ENCODE measurements at regions not wholly inside any gene's neighbourhood (a gene's known extent, or its start where the extent isn't known, plus 50 kb on each side); places are given as distances from the start of the nearest gene placed in this dataset.

DNA sequence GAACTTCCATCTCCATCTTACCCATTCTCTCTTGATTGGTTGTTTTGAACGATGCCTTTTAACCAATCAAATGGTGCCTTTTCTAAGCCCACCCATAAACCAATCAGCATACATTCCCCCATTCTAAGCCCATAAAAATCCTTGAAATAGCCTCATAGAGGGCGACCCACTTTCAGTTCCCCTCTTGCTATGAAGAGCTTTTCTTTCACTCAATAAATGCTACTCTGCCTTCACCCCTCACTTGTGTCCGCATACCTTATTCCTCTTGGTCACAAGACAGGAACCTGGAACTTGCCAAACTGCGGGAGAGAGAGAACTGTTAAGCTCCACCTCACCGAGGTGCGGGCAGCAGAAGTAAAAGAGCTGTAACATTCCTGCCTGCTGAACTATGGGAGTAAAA lies 1602.0 kb upstream of the LRRTM3 start:
- no peak overlapping the region for H3K27ac ChIP-seq
- no peaks in the 10 kb centered on the region for H3K4me1 ChIP-seq
- no peaks in the 10 kb centered on the region for H3K9me3 ChIP-seq
- TF ChIP-seq, protein P1, sequence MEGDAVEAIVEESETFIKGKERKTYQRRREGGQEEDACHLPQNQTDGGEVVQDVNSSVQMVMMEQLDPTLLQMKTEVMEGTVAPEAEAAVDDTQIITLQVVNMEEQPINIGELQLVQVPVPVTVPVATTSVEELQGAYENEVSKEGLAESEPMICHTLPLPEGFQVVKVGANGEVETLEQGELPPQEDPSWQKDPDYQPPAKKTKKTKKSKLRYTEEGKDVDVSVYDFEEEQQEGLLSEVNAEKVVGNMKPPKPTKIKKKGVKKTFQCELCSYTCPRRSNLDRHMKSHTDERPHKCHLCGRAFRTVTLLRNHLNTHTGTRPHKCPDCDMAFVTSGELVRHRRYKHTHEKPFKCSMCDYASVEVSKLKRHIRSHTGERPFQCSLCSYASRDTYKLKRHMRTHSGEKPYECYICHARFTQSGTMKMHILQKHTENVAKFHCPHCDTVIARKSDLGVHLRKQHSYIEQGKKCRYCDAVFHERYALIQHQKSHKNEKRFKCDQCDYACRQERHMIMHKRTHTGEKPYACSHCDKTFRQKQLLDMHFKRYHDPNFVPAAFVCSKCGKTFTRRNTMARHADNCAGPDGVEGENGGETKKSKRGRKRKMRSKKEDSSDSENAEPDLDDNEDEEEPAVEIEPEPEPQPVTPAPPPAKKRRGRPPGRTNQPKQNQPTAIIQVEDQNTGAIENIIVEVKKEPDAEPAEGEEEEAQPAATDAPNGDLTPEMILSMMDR (IDR thresholded peaks at IDR 0.05) = no peak
- TF ChIP-seq POLR2A (IDR thresholded peaks at IDR 0.05) (no peak), POLR2AphosphoS5 (IDR thresholded peaks at IDR 0.05) (no peak), EP300 (IDR thresholded peaks at IDR 0.05) (no peak)
- H3K4me3 ChIP-seq = no peak overlapping the region
- no peaks in the 10 kb centered on the region for H3K36me3 ChIP-seq
- DNase-seq = no peak
- WGBS, 2 donors = 91 to 94% methylated on average over 6 of the region's 6 CpGs
- intact Hi-C loops (cut with DNase I) = no loop called here
- H3K27me3 ChIP-seq = no peaks in the 10 kb centered on the region

DNA sequence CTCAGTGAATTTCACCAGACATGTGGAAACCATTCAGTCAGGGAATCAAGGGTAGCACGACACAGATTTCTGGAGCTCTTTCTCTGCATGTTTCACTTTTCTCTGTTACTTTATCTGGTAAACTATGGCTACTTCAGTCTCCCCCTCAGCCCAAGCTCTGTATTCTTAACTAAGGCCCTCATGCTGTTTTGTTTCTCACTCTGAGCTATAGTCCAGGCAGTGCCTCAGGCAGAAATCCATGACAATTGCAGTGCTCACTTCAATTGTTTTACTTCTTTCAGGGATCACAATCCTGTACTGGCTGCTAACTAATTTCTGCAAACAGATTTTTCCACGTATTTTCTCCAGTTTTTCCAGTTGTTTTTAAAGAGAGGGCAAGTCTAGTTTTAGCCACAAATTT lies 1599.9 kb upstream of the LRRTM3 start:
- 66 to 78% methylated on average over 2 of the region's 2 CpGs for WGBS, 2 donors
- H3K4me1 ChIP-seq = no peaks in the 10 kb centered on the region
- H3K27me3 ChIP-seq = no peaks in the 10 kb centered on the region
- no peaks in the 10 kb centered on the region for H3K9me3 ChIP-seq
- TF ChIP-seq POLR2AphosphoS5 (IDR thresholded peaks at IDR 0.05) = no peak
- TF ChIP-seq, protein P1 (IDR thresholded peaks at IDR 0.05) = no peak
- TF ChIP-seq POLR2A (IDR thresholded peaks at IDR 0.05) = no peak
- no peak for TF ChIP-seq EP300 (IDR thresholded peaks at IDR 0.05)
- no peak for DNase-seq
- intact Hi-C loops (cut with DNase I) = no loop called here
- H3K4me3 ChIP-seq = no peak overlapping the region
- H3K36me3 ChIP-seq = no peaks in the 10 kb centered on the region
- no peak overlapping the region for H3K27ac ChIP-seq

DNA sequence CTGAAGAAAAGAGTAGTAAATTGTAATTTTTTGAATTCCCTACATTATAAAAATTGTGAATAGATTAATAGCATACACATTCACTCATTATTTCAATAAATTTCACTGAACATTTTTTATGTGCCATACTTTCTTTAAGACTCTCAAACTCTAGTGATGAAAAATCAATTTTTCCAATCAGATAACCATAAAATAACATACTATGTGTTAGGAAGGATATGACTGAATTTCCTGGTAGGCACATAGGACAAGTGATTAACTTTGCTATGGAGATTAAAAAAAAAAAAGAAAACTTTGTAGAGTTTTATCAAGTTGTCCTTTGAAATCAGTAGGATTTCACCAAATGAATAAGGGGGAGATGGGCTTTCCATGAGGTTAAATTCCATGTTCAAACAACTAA lies 1597.3 kb upstream of the LRRTM3 start:
- TF ChIP-seq, protein P1 (IDR thresholded peaks at IDR 0.05) = no peak
- TF ChIP-seq POLR2AphosphoS5 (IDR thresholded peaks at IDR 0.05) (no peak), POLR2A (IDR thresholded peaks at IDR 0.05) (no peak), EP300 (IDR thresholded peaks at IDR 0.05) (no peak)

DNA sequence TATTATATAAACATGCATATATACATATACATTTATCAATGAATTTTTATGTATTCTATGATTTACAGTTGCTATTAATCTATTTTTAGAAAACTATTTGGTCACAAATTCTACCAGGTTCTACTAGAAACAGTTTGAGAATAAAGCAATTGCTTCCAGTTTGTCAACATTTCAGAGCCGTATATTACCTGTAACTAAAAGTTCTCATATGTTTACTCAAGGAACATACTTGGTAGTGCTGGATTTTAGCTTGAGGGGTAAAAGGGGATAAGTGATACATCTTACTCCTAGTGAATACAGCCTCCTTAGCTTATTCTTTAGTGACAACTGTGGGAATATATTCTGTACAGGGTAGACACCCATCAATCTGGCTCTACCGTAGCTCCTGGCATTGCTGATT lies 1590.5 kb upstream of the LRRTM3 start:
- TF ChIP-seq POLR2A (IDR thresholded peaks at IDR 0.05) = no peak
- TF ChIP-seq, protein P1 (IDR thresholded peaks at IDR 0.05) = no peak
- TF ChIP-seq EP300 (IDR thresholded peaks at IDR 0.05) = no peak
- TF ChIP-seq POLR2AphosphoS5 (IDR thresholded peaks at IDR 0.05) = no peak
- intact Hi-C loops (cut with DNase I) = no loop called here

More for the DNA sequence above, 1597.3 kb upstream of the LRRTM3 start:
- Histone ChIP-seq H3K36me3 (no peaks in the 10 kb centered on the region), H3K4me1 (no peaks in the 10 kb centered on the region), H3K4me3 (no peak overlapping the region), H3K27me3 (no peaks in the 10 kb centered on the region), H3K27ac (no peak overlapping the region), H3K9me3 (no peaks in the 10 kb centered on the region)
- no peak for DNase-seq
- intact Hi-C loops (cut with DNase I) = no loop called here

DNA sequence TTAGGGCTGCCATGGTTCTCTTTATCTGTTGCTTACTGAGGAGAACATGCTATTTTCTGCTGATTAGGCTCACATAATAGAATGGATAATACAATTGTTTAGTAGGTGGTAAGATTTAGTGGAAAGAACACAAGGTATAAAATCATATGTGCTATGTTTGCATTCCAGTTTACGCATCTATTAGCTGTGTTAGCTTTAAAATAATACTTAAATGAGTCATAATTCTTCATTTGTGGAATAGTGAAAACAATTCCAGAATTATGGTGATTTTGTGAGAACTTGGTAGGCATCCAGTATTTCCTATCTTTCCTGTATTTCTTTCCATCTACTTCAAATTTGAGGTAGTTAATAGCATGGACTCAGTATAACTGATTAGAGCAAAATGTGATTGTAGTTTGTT lies 1585.5 kb upstream of the LRRTM3 start:
- Histone ChIP-seq H3K27ac (no peak overlapping the region), H3K36me3 (no peaks in the 10 kb centered on the region), H3K9me3 (no peaks in the 10 kb centered on the region), H3K27me3 (no peaks in the 10 kb centered on the region), H3K4me1 (peaks cover 0 to 9% (median 6%) of the 10 kb centered on the region in 4 donors), H3K4me3 (no peak overlapping the region)
- TF ChIP-seq, protein P1 (IDR thresholded peaks at IDR 0.05) = no peak
- TF ChIP-seq EP300 (IDR thresholded peaks at IDR 0.05) = no peak
- TF ChIP-seq POLR2AphosphoS5 (IDR thresholded peaks at IDR 0.05) = no peak
- 84 to 88% methylated on average over 1 of the region's 1 CpG for WGBS, 2 donors
- intact Hi-C loops (cut with DNase I) = no loop called here
- no peak for DNase-seq

More for the DNA sequence above, 1590.5 kb upstream of the LRRTM3 start:
- no peak for DNase-seq
- Histone ChIP-seq H3K36me3 (no peaks in the 10 kb centered on the region), H3K4me3 (no peak overlapping the region), H3K27ac (no peak overlapping the region), H3K27me3 (no peaks in the 10 kb centered on the region), H3K9me3 (no peaks in the 10 kb centered on the region), H3K4me1 (no peaks in the 10 kb centered on the region)
- WGBS, 2 donors = 58 to 80% methylated on average over 2 of the region's 2 CpGs
